ENCODE measurements at regions not wholly inside any gene's neighbourhood (a gene's known extent, or its start where the extent isn't known, plus 50 kb on each side); places are given as distances from the start of the nearest gene placed in this dataset.

DNA sequence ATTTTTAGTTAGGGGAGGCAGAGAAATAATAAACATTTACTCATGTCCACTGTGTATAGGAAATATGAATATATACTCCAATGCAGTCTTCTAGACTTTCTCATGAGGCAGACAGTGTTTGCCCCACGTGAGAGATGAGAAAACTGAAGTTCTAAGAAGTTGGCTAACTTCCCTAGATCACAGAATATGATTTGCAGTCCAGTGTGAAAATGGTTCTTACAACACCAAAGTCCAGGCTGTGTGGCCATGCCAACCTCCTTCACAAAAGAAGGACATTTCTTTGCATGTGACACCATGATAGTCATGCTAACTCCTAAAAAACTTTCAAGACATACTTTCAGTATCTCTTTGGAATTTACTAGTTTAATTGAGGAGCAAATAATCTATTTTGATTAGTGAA, 143.7 kb downstream of the IRS1 start:
- no peaks in the 10 kb centered on the region for H3K79me2 ChIP-seq (ENCODE audit: insufficient read depth, low read length)
- no peak overlapping the region for H3K9ac ChIP-seq (ENCODE audit: extremely low read depth, insufficient read length, low read length)
- no peak overlapping the region for H2BK120ac ChIP-seq (ENCODE audit: low read depth, low read length, poor library complexity, severe bottlenecking)
- H3K14ac ChIP-seq (ENCODE audit: insufficient read depth, low read length): no peak overlapping the region
- peaks cover 0 to 2% of the 10 kb centered on the region in 2 experiments; a peak in 2 of 4 replicates for H3K4me1 Mint-ChIP-seq
- H2BK15ac ChIP-seq (ENCODE audit: low read depth, low read length): no peak overlapping the region
- no peaks in the 10 kb centered on the region for H3K79me1 ChIP-seq (ENCODE audit: insufficient read depth, low read depth, low read length, poor library complexity, severe bottlenecking)
- TF ChIP-seq, protein P1, sequence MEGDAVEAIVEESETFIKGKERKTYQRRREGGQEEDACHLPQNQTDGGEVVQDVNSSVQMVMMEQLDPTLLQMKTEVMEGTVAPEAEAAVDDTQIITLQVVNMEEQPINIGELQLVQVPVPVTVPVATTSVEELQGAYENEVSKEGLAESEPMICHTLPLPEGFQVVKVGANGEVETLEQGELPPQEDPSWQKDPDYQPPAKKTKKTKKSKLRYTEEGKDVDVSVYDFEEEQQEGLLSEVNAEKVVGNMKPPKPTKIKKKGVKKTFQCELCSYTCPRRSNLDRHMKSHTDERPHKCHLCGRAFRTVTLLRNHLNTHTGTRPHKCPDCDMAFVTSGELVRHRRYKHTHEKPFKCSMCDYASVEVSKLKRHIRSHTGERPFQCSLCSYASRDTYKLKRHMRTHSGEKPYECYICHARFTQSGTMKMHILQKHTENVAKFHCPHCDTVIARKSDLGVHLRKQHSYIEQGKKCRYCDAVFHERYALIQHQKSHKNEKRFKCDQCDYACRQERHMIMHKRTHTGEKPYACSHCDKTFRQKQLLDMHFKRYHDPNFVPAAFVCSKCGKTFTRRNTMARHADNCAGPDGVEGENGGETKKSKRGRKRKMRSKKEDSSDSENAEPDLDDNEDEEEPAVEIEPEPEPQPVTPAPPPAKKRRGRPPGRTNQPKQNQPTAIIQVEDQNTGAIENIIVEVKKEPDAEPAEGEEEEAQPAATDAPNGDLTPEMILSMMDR (conservative IDR thresholded peaks at IDR 0.05): no peak
- no peaks in the 10 kb centered on the region for H3K9me3 ChIP-seq (ENCODE audit: control insufficient read depth, low read depth, low read length)
- H3K9me3 Mint-ChIP-seq: no peaks in the 10 kb centered on the region
- no peaks in the 10 kb centered on the region for H4K20me1 ChIP-seq (ENCODE audit: control insufficient read depth, insufficient read depth, insufficient read length)
- H3K4me2 ChIP-seq (ENCODE audit: insufficient read depth, insufficient read length, low read length): no peak overlapping the region
- no peak overlapping the region for H4K91ac ChIP-seq (ENCODE audit: insufficient read length, low read depth, low read length)
- no peaks in the 10 kb centered on the region for H3K23me2 ChIP-seq (ENCODE audit: insufficient read length, low read depth, low read length, poor library complexity, severe bottlenecking)
- H3K36me3 Mint-ChIP-seq (ENCODE audit: insufficient read depth in 1 of 3, low read depth in 3 of 3): no peaks in the 10 kb centered on the region
- no peaks in the 10 kb centered on the region for H3K27me3 Mint-ChIP-seq (ENCODE audit: low read depth)
- H4K5ac ChIP-seq (ENCODE audit: insufficient read length, low read depth, low read length): no peak overlapping the region
- H3K18ac ChIP-seq (ENCODE audit: insufficient read length, low read depth, low read length): no peak overlapping the region
- H4K8ac ChIP-seq (replicated peaks; ENCODE audit: insufficient read length, low read depth, low read length): no peak overlapping the region
- no peak overlapping the region for H3K27ac ChIP-seq (ENCODE audit: insufficient read length, low read depth, low read length)
- H3T11ph ChIP-seq (ENCODE audit: low read length): no peak overlapping the region
- no peak overlapping the region for H2AK5ac ChIP-seq (ENCODE audit: insufficient read length, low read length)
- H2BK20ac ChIP-seq (ENCODE audit: low read depth, low read length, poor library complexity, severe bottlenecking): no peak overlapping the region
- H3K23ac ChIP-seq (ENCODE audit: insufficient read length, low read depth, low read length): no peak overlapping the region
- no peak overlapping the region for H2AFZ ChIP-seq (ENCODE audit: low read length)
- H3K27ac Mint-ChIP-seq: no peak overlapping the region
- H2BK12ac ChIP-seq (ENCODE audit: insufficient read length, low read depth, low read length): no peak overlapping the region
- no peaks in the 10 kb centered on the region for H3K27me3 ChIP-seq (ENCODE audit: insufficient read depth, low read length)
- H3K56ac ChIP-seq (ENCODE audit: insufficient read length, low read depth, low read length): no peak overlapping the region
- no CpG with 5 or more reads among the region's 1 CpG for WGBS (ENCODE audit: extremely low coverage, insufficient read length, low lambda C conversion rate)
- no peak overlapping the region for H2BK5ac ChIP-seq (ENCODE audit: insufficient read length, low read length)
- H3K4me1 ChIP-seq (ENCODE audit: insufficient read depth, low read length): 0 out of 2 replicates have a peak, but pooled peaks cover under 1% of the 10 kb centered on the region
- DNase-seq: no peak
- no peak overlapping the region for H3K4me3 Mint-ChIP-seq
- H3K4ac ChIP-seq (ENCODE audit: low read depth, low read length): no peak overlapping the region

Data from H9 (cell line).